Peyer's patch (tissue), 4 donors: ENCODE measurements at regions not wholly inside any gene's neighbourhood (a gene's known extent, or its start where the extent isn't known, plus 50 kb on each side); places are given as distances from the start of the nearest gene placed in this dataset.

ENCODE experiments used
- DNase-seq, 3 donors: peaks; one replicate each; pipeline ENCODE4 v3.0.0-alpha.2; 2017 to 2019
- H3K27ac ChIP-seq, 4 donors: fragments of 200-600 bp; sonication (generic); one replicate each; pipeline ENCODE4 v1.5.1; 2016 to 2019
- H3K27me3 ChIP-seq, 2 donors: fragments of 200-600 bp; sonication (generic); one replicate each; pipeline ENCODE4 v1.5.1; 2019
- H3K36me3 ChIP-seq, 3 donors: fragments of 200-600 bp; sonication (generic); one replicate each; pipeline ENCODE4 v1.5.1; 2016 to 2019
- H3K4me1 ChIP-seq, 4 donors: fragments of 200-600 bp; sonication (generic); one replicate each; pipeline ENCODE4 v1.5.1; 2016 to 2019
- H3K4me3 ChIP-seq, 4 donors: fragments of 200-600 bp; sonication (generic); 1 replicate in 3 of 4; 2 replicates in 1 of 4; pipeline ENCODE4 v1.5.1; 2016 to 2019; ENCODE audit warnings: mild to moderate bottlenecking in 1 of 4
- H3K9me3 ChIP-seq, 4 donors: fragments of 200-600 bp; sonication (generic); one replicate each; pipeline ENCODE4 v1.5.1; 2016 to 2019; ENCODE audit warnings: mild to moderate bottlenecking in 1 of 4
- POLR2A ChIP-seq, 2 donors: fragments of 450-650 bp; IDR thresholded peaks; one replicate each; pipeline ENCODE4 v1.5.1; 2017; ENCODE audit warnings: antibody characterized with exemption in 2 of 2, mild to moderate bottlenecking in 2 of 2, moderate library complexity in 2 of 2
- TF ChIP-seq, protein P1 (sequence below), 6 experiments: fragments of 450-650 bp in 4 of 6; fragments of 200-600 bp in 2 of 6; sonication (generic) in 1 of 6; IDR thresholded peaks; one replicate each; pipeline ENCODE4 v1.5.1; 2017 to 2019; ENCODE audit warnings: antibody characterized with exemption in 6 of 6, mild to moderate bottlenecking in 3 of 6, moderate library complexity in 1 of 6

DNA sequence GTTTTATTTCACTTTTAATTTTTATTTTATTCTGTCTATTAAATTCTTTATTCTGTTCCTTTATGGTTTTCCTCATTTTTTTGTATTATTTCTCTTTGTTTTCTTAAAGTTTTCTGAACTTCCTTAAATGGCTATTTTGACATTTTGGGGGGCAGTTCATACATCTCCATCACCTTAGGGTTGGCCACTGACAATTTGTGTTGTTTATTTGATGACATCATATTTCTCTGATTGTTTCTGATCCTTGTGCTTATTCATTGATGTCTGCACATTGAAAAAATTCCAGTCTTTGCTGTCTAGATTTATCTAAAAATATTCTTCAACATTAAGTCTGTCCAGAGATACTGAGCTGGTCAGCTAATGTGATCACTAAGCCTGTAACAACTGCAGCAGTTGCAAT lies 379.5 kb upstream of the EYS start:
- Histone ChIP-seq H3K27me3 (no peaks in the 10 kb centered on the region), H3K36me3 (no peaks in the 10 kb centered on the region), H3K4me3 (no peak overlapping the region), H3K27ac (no peak overlapping the region), H3K4me1 (no peaks in the 10 kb centered on the region), H3K9me3 (peaks cover 0 to 4% (median 0%) of the 10 kb centered on the region in 4 donors)
- TF ChIP-seq, protein P1, sequence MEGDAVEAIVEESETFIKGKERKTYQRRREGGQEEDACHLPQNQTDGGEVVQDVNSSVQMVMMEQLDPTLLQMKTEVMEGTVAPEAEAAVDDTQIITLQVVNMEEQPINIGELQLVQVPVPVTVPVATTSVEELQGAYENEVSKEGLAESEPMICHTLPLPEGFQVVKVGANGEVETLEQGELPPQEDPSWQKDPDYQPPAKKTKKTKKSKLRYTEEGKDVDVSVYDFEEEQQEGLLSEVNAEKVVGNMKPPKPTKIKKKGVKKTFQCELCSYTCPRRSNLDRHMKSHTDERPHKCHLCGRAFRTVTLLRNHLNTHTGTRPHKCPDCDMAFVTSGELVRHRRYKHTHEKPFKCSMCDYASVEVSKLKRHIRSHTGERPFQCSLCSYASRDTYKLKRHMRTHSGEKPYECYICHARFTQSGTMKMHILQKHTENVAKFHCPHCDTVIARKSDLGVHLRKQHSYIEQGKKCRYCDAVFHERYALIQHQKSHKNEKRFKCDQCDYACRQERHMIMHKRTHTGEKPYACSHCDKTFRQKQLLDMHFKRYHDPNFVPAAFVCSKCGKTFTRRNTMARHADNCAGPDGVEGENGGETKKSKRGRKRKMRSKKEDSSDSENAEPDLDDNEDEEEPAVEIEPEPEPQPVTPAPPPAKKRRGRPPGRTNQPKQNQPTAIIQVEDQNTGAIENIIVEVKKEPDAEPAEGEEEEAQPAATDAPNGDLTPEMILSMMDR (IDR thresholded peaks at IDR 0.05) = no peak
- no peak for TF ChIP-seq POLR2A (IDR thresholded peaks at IDR 0.05)
- no peak for DNase-seq

DNA sequence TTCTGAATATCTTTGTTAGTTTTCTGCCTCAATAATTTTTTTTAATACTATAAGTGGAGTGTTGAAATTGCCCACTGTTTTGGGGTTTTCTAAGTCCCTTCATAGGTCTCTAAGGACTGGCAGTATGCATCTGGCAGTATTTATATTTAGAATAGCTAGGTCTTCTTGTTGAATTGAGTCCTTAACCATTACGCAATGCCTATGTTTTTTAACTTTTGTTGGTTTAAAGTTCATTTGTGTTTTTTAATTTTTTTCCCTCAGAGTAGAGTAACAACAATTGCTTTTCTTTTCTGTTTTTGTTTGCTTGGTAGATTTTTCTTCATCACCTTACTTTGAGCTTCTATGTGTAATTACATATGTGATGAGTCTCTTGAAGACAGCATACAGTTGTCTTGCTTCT lies 375.9 kb upstream of the EYS start:
- DNase-seq = no peak
- no peak overlapping the region for H3K27ac ChIP-seq
- no peaks in the 10 kb centered on the region for H3K27me3 ChIP-seq
- no peaks in the 10 kb centered on the region for H3K36me3 ChIP-seq
- H3K4me1 ChIP-seq = no peaks in the 10 kb centered on the region
- TF ChIP-seq, protein P1 (IDR thresholded peaks at IDR 0.05) = no peak
- TF ChIP-seq POLR2A (IDR thresholded peaks at IDR 0.05) = no peak
- H3K9me3 ChIP-seq = peaks cover 0 to 4% (median 0%) of the 10 kb centered on the region in 4 donors
- no peak overlapping the region for H3K4me3 ChIP-seq

DNA sequence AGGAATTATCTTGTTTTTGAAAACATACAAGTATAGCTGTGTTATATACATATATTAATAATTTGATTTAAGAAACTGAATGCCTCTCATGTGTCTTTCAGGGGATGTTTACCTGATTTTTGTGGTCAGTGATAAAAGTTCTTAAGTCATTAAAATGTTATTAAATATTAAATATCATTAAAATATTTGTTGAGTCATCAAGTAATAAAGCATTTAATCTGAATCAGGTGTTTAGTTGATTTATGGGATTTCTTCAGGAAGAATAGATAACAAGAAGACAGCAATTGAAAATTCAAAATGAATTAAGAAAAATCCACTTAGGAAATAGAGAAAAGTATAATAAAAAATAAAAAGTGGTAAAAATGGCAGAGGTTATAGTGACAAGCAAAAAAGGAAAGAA lies 361.9 kb upstream of the EYS start:
- H3K9me3 ChIP-seq = no peaks in the 10 kb centered on the region
- H3K4me3 ChIP-seq = no peak overlapping the region
- no peak overlapping the region for H3K27ac ChIP-seq
- DNase-seq = no peak
- H3K36me3 ChIP-seq = no peaks in the 10 kb centered on the region
- TF ChIP-seq POLR2A (IDR thresholded peaks at IDR 0.05) = no peak
- TF ChIP-seq, protein P1 (IDR thresholded peaks at IDR 0.05) = no peak
- no peaks in the 10 kb centered on the region for H3K4me1 ChIP-seq
- no peaks in the 10 kb centered on the region for H3K27me3 ChIP-seq

DNA sequence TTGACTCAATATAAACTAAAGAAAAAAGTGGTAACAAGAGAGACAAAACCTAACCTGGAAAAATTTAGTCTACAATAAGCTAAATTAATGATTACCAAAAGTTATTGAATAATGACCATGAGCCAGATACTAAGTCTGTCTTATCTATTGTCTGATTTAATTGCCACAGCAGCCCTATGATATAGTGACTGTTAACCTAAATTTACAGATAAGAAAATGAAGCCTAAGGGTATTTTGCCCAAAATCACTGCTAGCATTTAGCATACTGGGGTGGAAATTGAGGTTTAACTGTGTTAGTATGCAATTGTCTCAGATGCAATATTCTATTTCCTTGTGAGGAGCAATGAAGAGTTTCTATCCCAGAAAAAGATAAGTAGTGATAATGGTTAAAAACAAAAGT lies 361.0 kb upstream of the EYS start:
- Histone ChIP-seq H3K36me3 (no peaks in the 10 kb centered on the region), H3K27ac (no peak overlapping the region), H3K9me3 (no peaks in the 10 kb centered on the region), H3K4me3 (no peak overlapping the region), H3K27me3 (no peaks in the 10 kb centered on the region), H3K4me1 (no peaks in the 10 kb centered on the region)
- no peak for DNase-seq
- TF ChIP-seq POLR2A (IDR thresholded peaks at IDR 0.05) = no peak
- TF ChIP-seq, protein P1 (IDR thresholded peaks at IDR 0.05) = no peak

DNA sequence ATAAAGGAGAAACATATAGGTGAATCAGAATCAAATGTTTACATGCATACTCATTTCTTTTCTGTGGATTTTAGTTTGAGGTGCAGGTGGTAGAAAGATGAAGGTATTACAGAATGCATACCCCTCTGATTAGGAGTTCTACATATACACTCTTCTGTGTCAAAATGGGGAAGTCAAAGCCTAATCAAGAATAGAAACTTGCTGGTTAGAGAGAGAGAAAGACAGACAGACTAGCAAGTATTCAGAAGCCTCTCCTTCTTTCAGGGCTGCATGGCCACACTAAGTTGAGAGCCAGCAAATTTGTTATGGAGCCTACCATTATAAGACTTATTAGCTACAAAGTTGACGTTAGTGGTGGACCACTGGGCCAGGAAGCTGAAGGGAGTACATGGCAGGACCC lies 358.3 kb upstream of the EYS start:
- Histone ChIP-seq H3K4me3 (no peak overlapping the region), H3K36me3 (no peaks in the 10 kb centered on the region), H3K4me1 (no peaks in the 10 kb centered on the region), H3K27ac (no peak overlapping the region), H3K9me3 (no peaks in the 10 kb centered on the region), H3K27me3 (no peaks in the 10 kb centered on the region)
- DNase-seq = no peak
- TF ChIP-seq, protein P1 (IDR thresholded peaks at IDR 0.05) = no peak
- TF ChIP-seq POLR2A (IDR thresholded peaks at IDR 0.05) = no peak

DNA sequence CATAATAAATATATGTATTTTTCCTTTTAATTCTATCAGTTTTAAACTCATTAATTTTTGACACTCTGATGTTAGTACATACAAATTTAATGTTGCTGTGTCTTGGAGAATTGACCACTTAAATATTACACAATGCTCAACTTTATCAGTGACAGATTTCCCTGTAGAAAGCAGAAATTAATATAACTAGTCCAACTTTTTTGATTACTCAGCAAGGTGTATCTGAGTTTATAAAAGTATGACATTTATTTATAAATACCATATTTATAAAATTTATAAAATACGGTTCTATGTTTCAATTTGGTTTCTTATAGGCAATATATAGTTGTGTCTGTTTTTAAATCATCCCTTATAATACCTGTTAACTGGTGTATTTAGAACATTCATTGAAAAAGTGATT lies 350.0 kb upstream of the EYS start:
- Histone ChIP-seq H3K36me3 (no peaks in the 10 kb centered on the region), H3K27ac (no peak overlapping the region), H3K4me1 (no peaks in the 10 kb centered on the region), H3K4me3 (no peak overlapping the region), H3K27me3 (no peaks in the 10 kb centered on the region), H3K9me3 (no peaks in the 10 kb centered on the region)
- no peak for DNase-seq
- no peak for TF ChIP-seq POLR2A (IDR thresholded peaks at IDR 0.05)
